ENCODE measurements at regions not wholly inside any gene's neighbourhood (a gene's known extent, or its start where the extent isn't known, plus 50 kb on each side); places are given as distances from the start of the nearest gene placed in this dataset. TPM values are rescaled to one million over a fixed set of nuclear protein-coding genes. Genes with fewer than 3 reads are reported as not detected.
"Not testable (repeated sequence)": the region's sequence is repeated elsewhere in the genome, so short reads cannot be mapped to it uniquely, and the experiment has no call there.

- no peak for ATAC-seq (ENCODE audit: poor library complexity)
- no peak for DNase-seq
- intact Hi-C loops (cut with DNase I), result no loop called here
These were observed 95.1 kb upstream of the GRIA3 start for GRCh38 chrX:123088930-123089329.

GRCh38 chrX:123093792-123094191 lies 90.3 kb upstream of the GRIA3 start:
- ATAC-seq (ENCODE audit: poor library complexity) (no peak), DNase-seq (no peak)
- intact Hi-C loops (cut with DNase I), result no loop called here

GRCh38 chrX:123108513-123109427 lies 75.3 kb upstream of the GRIA3 start:
- intact Hi-C loops (cut with DNase I), result no loop called here
- ATAC-seq (ENCODE audit: poor library complexity), result peak; percentile 56

GRCh38 chrX:123121241-123121640 lies 62.8 kb upstream of the GRIA3 start:
- DNase-seq, result no peak
- ATAC-seq (ENCODE audit: poor library complexity), result no peak
- intact Hi-C loops (cut with DNase I), result no loop called here

More at GRCh38 chrX:123108513-123109427, 75.3 kb upstream of the GRIA3 start:
- DNase-seq, result no peak

GRCh38 chrX:123129805-123130204 lies 54.3 kb upstream of the GRIA3 start:
- intact Hi-C loops (cut with DNase I); ATAC-seq (ENCODE audit: poor library complexity); DNase-seq: not testable (repeated sequence)

Small RNA genes lying in the stretch of these regions (microRNA-seq; reads per million reads assigned to microRNA genes)
- gene MIR3672, result not detected
